NCI-H2107 (cell line): ENCODE measurements at regions not wholly inside any gene's neighbourhood (a gene's known extent, or its start where the extent isn't known, plus 50 kb on each side); places are given as distances from the start of the nearest gene placed in this dataset.

Experiments
- DNase-seq: peaks from one replicate; lab custom pipeline; 2025; lab: John Stamatoyannopoulos, UW

DNA sequence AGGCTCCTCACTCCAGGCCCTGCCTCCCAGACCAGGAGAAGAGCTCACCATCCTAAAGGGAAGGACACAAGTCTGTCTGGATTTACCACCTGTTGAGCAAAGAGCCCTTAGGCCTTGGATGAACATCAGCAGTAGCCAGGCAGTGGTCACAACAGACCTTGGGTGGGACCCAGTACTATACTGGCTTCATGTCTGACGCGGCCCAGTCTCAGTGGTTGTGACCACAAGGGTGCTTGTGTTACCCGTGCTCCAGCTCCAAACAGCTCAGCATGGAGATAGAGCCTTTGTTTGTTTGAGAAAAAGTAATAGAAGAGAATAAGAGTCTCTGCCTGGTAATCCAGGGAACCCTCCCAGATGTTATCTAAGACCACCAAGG is 617.4 kb downstream of the BRINP1 start:
- DNase-seq, result no peak

DNA sequence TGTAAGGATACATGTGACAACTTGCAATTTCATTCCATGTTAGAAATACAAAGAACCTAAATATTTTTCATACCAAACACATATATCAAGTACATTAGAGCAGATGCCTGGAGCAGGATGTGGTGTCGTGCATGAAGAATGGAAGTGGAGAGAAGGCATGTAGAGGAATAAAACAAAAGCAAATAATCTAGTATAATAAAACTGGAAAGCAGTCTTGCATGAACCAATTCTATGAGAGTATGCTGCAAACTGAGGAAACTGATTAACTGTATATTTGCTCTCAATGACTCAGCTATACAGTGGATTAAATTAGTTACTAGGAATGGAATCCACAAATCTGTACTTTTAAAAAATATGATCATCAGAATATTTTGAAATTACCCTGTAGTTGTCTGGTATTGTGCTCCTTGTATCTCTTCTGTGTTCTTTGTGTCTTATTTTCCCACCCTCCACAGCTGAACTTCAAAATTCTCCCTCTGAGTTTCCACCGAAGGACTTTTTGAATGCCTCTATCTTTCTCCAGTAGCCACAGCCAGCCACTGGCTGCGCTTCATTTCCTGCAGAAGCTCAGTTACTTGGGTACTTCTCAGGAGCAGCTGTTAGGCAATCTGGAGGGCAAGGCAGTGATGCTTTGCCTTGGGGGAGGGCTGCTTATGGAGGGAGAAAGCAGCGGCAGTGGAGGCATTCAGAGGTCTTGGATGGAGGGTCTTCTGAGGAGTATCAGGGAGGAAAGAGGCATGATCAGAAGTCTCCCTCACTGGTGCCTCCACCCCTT is 608.0 kb downstream of the BRINP1 start:
- no peak for DNase-seq

DNA sequence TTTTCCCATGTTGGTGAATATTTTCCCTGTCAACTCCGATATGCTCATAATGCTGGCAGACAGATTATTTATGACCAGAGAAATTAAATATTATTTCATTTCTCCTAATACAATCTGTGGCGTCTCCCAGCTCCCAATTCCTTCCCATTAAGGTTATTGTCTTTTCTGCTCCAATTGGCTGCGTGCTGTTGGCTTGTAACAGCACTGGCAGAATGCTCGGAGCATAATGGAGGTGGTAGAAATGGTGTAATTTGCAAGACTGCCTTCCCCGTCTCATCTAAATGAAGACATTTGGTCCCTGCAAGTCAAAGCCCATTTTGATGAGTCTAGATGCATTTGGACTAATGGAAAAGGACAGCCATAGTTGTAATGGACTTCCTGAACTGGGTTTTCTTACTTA is 601.7 kb downstream of the BRINP1 start:
- no peak for DNase-seq

GRCh38 chr9:118782790-118783463 is 586.3 kb downstream of the BRINP1 start:
- no peak for DNase-seq

- DNase-seq, result no peak
Measured at GRCh38 chr9:118784033-118784432, 585.2 kb downstream of the BRINP1 start.

DNA sequence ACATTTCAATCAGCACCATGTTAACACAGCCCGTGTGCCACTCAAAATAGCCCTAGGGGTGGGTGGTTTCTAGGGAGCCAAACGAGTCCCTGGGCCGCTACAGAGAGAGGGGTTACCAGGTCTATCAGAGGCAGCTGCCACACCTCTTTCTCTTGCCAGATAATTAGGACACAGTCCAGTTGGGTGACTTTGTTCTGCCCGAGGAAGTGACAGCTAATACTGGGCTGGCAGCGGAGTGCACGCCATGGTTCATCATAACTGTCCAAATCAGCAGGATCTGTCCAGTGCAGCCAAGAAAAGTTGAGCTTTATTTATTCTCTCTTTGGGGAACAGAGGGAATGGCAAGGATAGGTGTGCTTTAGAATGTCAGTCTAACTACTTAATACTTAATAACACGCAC is 583.8 kb downstream of the BRINP1 start:
- no peak for DNase-seq

DNA sequence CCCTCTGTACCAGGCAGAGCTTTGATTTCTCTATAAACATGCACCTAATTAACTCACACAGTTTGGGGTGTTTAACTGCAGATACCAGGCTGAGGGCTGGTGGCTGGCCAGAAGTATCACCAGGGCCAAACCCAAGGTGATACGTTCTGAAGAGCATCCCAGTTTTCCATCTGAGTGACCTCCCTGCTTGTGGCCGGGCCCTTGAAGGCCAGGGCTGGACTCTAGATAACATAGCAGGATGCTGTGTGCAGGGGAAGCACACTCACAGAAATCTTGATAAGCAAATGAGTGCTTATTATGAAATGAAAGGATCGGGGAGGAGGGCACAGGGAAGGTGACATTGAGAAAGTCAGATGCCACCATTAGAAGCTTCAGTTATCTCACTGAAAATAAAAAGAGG is 582.4 kb downstream of the BRINP1 start:
- no peak for DNase-seq

DNA sequence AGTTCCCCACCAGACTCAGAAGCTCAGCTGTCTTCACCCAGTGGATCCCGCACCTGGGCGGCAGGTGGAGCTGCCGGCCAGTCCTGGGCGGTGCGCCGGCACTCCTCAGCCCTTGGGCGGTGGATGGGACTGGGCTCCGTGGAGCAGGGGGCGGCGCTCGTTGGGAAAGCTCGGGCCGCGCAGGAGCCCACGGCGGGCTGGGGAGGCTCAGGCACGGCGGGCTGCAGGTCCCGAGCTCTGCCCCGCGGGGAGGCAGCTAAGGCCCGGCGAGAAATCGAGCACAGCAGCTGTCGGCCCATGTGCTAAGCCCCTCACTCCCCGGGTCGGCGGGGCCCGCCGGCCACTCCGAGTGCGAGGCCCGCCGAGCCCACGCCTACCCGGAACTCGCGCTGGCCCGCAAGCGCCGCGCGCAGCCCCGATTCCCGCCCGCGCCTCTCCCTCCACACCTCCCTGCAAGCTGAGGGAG is 560.0 kb downstream of the BRINP1 start:
- DNase-seq, result no peak

GRCh38 chr9:118829334-118829733 is 539.9 kb downstream of the BRINP1 start:
- no peak for DNase-seq

DNA sequence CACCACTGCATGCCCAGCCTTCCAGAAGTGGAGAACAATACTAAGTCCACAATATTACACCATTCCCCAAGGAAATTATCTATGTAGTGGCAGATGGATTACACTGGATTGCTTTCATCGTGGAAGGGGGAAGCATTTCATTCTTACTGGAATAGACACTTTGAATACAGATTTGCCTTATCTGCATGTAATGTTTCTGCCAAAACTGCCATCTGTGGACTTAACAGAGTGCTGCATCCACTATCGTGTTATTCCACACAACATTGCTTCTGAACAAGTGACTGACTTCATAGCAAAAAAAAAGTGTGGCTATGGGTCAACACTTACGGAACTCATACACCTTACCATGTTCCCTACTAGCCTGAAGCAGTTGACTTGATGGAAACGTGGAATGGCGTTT is 536.9 kb downstream of the BRINP1 start:
- no peak for DNase-seq

DNA sequence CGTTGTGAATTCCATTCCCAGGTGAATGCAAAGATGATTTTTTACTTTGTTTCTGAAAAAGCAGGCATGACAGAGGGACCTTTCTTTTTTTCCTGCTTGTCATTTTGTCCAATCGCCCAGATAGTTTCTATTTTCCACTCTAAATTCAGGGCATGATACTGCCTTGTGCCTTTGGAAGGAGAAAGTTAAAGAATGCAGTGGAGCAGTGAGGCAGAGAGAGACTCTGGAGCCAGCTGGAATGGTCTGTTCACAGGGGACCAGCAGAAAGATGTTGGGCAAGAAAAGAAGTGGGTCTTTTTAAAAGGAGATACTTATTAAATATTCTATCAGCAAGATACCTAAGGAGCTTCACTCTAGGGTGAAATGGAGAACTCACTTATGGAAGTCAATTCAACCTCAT is 532.3 kb downstream of the BRINP1 start:
- DNase-seq, result no peak

DNA sequence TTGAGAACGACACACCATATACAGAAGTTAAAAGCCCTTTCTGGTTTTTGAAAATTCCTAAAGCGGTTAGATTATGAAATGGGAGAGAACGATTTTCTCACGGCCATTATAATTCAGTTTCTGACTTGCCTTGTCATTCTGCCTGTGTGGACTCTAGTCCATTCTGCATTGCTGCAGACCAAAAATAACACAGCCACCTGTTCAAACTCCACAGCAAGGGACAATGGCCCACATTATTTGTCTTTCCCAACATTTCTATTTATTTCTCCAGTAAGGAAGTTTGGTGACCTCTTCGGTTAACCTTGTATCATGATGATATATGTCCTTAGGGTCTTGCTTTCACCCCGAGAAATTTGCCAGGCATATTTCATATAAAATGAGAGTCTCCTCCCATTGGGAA is 497.7 kb downstream of the BRINP1 start:
- DNase-seq, result no peak

DNA sequence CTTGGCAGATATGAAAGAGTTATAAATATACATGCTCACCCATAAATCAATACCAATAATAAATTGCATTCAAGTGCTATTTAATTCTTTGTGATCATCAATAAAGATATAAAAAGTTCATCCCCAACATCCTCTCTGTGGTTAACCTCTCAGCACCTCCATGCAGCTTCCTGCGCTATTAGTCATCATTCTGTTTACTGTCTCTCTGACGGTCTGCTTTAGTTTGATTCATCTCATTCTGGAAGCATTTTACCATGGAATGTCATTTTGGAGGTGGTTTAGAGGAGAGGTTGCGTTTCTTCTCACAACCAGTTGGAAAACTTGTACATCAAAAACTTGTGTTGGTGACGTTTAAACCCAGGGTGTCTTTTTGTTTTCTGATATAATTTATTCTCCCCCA is 486.6 kb downstream of the BRINP1 start:
- no peak for DNase-seq

- no peak for DNase-seq
Measured at GRCh38 chr9:118883411-118883810, 485.8 kb downstream of the BRINP1 start.

GRCh38 chr9:118891213-118891612 is 478.0 kb downstream of the BRINP1 start:
- no peak for DNase-seq

GRCh38 chr9:118896324-118897000 is 472.8 kb downstream of the BRINP1 start:
- no peak for DNase-seq

DNA sequence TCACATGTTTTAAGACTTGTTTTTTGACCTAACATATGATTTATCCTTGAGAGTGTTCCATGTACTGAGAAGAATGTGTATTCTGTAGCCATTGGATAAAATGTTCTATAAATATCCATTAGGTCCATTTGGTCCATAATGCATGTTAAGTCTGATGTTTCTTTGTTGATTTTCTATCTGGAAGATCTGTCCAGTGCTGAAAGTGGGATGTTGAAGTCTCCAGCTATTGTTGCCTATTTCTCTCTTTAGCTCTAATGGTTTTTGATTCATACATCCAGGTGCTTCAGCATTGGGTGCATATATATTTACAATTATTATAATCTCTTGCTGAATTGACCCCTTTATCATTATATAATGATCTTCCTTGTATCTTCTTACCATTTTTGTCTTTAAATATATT is 451.1 kb downstream of the BRINP1 start:
- DNase-seq, result no peak

DNA sequence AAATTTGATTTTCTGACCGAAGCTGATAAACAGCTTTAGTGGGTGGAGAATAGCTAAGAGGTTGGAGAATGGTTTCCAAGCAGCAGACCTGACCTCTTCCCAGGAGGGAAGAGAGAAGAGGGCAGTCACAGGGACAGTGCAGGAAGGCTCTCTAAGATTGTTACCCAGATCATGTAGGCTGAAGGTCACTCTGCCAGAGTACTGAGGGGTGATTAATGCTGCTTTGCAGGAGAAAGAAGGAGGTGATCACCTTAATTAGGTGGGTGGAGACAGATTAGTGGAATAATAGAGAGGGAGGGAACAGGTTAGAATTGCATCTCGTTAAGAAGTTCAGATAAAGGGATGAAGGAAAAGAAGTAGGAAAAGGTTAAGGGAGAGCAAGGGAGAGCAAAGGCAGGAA is 440.5 kb downstream of the BRINP1 start:
- DNase-seq, result no peak

DNA sequence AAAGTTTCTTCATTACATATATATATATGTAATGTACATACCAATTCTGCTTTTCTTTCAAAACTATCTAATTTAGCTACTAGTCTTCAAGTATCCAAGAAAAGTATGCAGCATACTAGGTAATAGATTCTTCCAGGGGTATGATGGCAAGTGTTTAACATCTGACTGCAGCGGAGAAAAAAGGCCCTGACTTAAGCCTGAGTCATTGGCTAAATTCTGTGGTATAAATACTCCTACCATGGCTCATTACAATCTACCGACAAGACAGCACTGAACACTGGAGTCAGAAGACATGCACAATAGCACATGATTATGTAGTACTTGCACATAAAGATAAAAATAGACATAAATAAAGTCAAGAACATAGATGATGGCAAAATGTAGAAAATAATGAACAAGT is 439.9 kb downstream of the BRINP1 start:
- DNase-seq, result no peak

- no peak for DNase-seq
Measured at GRCh38 chr9:118931941-118932340, 437.3 kb downstream of the BRINP1 start.

DNA sequence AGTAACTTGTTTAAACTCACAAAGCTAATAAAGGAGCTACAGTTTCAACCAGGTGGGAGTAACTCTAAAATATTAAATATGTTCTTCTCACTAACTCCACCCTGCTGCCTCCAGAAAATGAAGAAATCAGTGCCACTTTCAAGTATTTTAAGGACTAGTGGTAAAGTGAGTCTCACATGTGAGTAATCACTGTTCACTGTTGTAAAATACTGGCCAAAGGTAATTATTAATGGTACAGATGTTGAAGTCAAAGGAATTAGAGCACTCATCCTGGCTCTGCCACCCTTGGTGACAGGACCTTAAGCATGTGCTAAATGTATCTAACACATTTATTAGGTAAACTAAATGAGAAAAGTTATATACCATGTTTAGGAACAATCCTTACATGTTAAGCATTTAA is 430.7 kb downstream of the BRINP1 start:
- no peak for DNase-seq

GRCh38 chr9:118940473-118940872 is 428.8 kb downstream of the BRINP1 start:
- no peak for DNase-seq

DNA sequence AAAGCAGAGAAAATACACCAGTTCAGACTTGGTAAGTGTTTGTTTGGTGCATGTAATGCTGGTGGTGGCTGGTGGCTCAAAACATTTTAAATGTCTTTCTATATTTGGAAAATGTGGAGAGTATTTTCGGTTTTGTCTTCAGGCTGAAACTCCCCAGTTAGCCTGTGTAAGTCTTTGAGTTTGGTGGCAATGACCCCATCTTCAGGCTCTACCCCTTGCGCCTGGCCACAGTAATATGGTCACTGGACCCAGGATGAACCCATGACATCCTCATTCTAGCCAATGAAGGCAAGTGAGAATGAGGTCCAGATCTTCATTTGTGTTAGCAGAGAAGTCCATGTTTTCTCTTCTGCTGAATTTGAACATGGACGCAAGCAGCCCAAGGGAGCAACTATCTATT is 422.6 kb downstream of the BRINP1 start:
- no peak for DNase-seq
